Prostate gland (tissue), 2 donors: ENCODE measurements at regions not wholly inside any gene's neighbourhood (a gene's known extent, or its start where the extent isn't known, plus 50 kb on each side); places are given as distances from the start of the nearest gene placed in this dataset.
A peak's percentile ranks its signal among the peaks of the same experiment; 100 is the strongest.

ENCODE experiments used
- DNase-seq: peaks from one replicate; pipeline ENCODE4 v3.0.0-alpha.2; 2019; ENCODE audit warnings: low spot score
- H3K27ac ChIP-seq, 2 donors: fragments of 200-600 bp; sonication (generic); 2 replicates each; pipeline ENCODE4 v1.5.1; 2017 to 2019
- H3K27me3 ChIP-seq: fragments of 200-600 bp; sonication (generic); replicated peaks from 2 replicates; pipeline ENCODE4 v1.5.1; 2019; ENCODE audit not compliant: insufficient read depth
- H3K36me3 ChIP-seq, 2 donors: fragments of 200-600 bp; sonication (generic); 1 replicate in 1 of 2; 2 replicates in 1 of 2; pipeline versions ENCODE4 v1.5.1 to v1.8.1; 2017 to 2019
- H3K4me1 ChIP-seq: fragments of 200-600 bp; sonication (generic); replicated peaks from 2 replicates; pipeline ENCODE4 v1.5.1; 2019
- H3K4me3 ChIP-seq, 2 donors: fragments of 200-600 bp; sonication (generic); 2 replicates each; pipeline ENCODE4 v1.5.1; 2017 to 2019
- H3K9me3 ChIP-seq: fragments of 200-600 bp; sonication (generic); 2 replicates; pipeline ENCODE4 v1.5.1; 2017
- POLR2A ChIP-seq: fragments of 450-650 bp; IDR thresholded peaks from one replicate; pipeline ENCODE4 v1.6.1; 2016; ENCODE audit warnings: antibody characterized with exemption, mild to moderate bottlenecking
- POLR2AphosphoS5 ChIP-seq: sonication (generic); formaldehyde crosslinking; IDR thresholded peaks from one replicate; pipeline ENCODE4 v1.6.1; 2017; ENCODE audit warnings: antibody characterized with exemption
- WGBS: methylation state at CpG from one replicate; pipeline ENCODE4 v1.1.5; 2018; 5-methylcytosine and 5-hydroxymethylcytosine counted together
- intact Hi-C: fragments of 100-400 bp; cut with DNase I; formaldehyde crosslinking; loops from one replicate; pipeline ENCODE4 v1.14.2; 2022
- TF ChIP-seq, protein P1 (sequence below), 4 experiments: fragments of 200-600 bp in 2 of 4; fragments of 450-650 bp in 2 of 4; sonication (generic) in 2 of 4; IDR thresholded peaks; 1 replicate in 3 of 4; 2 replicates in 1 of 4; pipeline ENCODE4 v1.5.1; 2016 to 2019; ENCODE audit warnings: antibody characterized with exemption in 4 of 4, mild to moderate bottlenecking in 2 of 4, moderate library complexity in 2 of 4

DNA sequence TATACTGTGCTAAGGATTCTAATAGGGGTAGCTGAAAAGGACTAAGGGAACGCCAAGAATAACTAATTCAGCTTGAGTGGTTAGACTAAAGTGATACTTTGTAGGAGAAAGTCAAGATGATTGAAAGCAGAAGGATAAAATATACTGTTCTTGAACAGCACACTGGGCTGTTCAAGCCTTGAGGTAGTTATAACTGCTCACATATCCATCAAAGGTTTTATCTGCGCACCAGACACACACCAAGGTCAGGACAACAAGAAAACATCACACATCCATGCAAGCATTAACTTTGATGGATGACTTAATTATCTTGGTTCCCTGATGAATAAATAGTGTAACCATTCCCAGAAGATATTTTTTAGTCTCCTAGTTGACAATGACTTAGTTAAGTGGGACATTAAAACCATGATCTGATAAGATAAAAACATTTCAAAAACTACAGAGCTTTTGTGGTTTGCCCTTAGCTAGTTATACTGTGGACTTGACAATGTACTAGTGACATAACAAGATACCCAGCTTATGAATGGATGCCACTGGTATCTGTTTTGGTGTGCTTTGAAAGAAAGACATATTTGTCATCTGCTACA, 728.9 kb downstream of the JRKL start:
- H3K27ac ChIP-seq: no peak overlapping the region
- 56% methylated on average over 2 of the region's 2 CpGs for WGBS
- no peaks in the 10 kb centered on the region for H3K4me1 ChIP-seq

GRCh38 chr11:97123237-97123636, 733.4 kb downstream of the JRKL start:
- 11% methylated on average over 2 of the region's 2 CpGs for WGBS
- Histone ChIP-seq H3K27ac (no peak overlapping the region), H3K36me3 (no peaks in the 10 kb centered on the region), H3K9me3 (no peaks in the 10 kb centered on the region), H3K27me3 (no peaks in the 10 kb centered on the region), H3K4me1 (no peaks in the 10 kb centered on the region), H3K4me3 (no peak overlapping the region)
- intact Hi-C loops: no loop called here
- DNase-seq: no peak
- TF ChIP-seq, protein P1, sequence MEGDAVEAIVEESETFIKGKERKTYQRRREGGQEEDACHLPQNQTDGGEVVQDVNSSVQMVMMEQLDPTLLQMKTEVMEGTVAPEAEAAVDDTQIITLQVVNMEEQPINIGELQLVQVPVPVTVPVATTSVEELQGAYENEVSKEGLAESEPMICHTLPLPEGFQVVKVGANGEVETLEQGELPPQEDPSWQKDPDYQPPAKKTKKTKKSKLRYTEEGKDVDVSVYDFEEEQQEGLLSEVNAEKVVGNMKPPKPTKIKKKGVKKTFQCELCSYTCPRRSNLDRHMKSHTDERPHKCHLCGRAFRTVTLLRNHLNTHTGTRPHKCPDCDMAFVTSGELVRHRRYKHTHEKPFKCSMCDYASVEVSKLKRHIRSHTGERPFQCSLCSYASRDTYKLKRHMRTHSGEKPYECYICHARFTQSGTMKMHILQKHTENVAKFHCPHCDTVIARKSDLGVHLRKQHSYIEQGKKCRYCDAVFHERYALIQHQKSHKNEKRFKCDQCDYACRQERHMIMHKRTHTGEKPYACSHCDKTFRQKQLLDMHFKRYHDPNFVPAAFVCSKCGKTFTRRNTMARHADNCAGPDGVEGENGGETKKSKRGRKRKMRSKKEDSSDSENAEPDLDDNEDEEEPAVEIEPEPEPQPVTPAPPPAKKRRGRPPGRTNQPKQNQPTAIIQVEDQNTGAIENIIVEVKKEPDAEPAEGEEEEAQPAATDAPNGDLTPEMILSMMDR (IDR thresholded peaks at IDR 0.05): no peak
- TF ChIP-seq POLR2A: no peak

More for the DNA sequence above, 728.9 kb downstream of the JRKL start:
- no peaks in the 10 kb centered on the region for H3K27me3 ChIP-seq
- TF ChIP-seq POLR2A (no peak), POLR2AphosphoS5 (no peak)
- TF ChIP-seq, protein P1 (IDR thresholded peaks at IDR 0.05): no peak
- intact Hi-C loops: no loop called here
- H3K9me3 ChIP-seq: no peaks in the 10 kb centered on the region
- no peak overlapping the region for H3K4me3 ChIP-seq
- DNase-seq: no peak
- H3K36me3 ChIP-seq: no peaks in the 10 kb centered on the region

- 100% methylated on average over 1 of the region's 1 CpG for WGBS
- H3K36me3 ChIP-seq: no peaks in the 10 kb centered on the region
- H3K4me1 ChIP-seq: no peaks in the 10 kb centered on the region
- H3K27ac ChIP-seq: no peak overlapping the region
- H3K4me3 ChIP-seq: no peak overlapping the region
- DNase-seq: no peak
- TF ChIP-seq POLR2AphosphoS5 (no peak), POLR2A (no peak)
- TF ChIP-seq, protein P1 (IDR thresholded peaks at IDR 0.05): no peak
- no peaks in the 10 kb centered on the region for H3K27me3 ChIP-seq
- intact Hi-C loops: no loop called here
- no peaks in the 10 kb centered on the region for H3K9me3 ChIP-seq
These were observed 746.3 kb downstream of the JRKL start for GRCh38 chr11:97136067-97136466.

DNA sequence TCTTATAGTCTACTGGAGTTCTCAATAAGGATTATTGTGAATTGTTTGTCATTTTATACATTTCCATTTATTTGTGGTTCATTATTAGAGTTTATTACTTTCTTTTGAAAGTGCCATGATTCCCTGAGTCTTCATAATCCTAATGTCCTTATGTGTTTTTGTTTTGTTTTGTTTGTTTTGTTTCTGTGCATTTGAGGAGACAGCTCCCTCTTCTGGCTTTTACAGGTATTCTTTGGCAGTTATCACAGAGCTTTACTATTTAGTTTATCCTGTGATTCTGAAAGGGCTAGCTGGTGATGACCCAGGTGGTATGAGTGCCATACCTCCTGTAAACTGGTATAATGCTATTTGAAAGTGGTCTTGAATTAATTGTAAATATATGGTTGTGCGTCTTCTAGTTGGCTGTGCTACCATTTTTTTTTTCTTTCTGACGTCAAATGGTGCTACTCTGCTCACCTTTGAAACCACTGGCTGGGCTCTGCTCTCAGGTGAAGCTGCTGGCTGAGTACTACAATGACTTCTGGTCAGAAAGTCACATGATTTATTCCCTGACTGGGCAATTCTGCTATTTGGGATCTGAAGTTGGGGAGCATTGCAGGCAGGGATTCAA, 751.2 kb downstream of the JRKL start:
- intact Hi-C loops: no loop called here
- Histone ChIP-seq H3K27ac (no peak overlapping the region), H3K27me3 (no peaks in the 10 kb centered on the region), H3K9me3 (no peaks in the 10 kb centered on the region), H3K4me1 (no peaks in the 10 kb centered on the region), H3K4me3 (no peak overlapping the region), H3K36me3 (no peaks in the 10 kb centered on the region)
- TF ChIP-seq, protein P1 (IDR thresholded peaks at IDR 0.05): peak in 2 of 4 experiments; percentile 27 to 29
- TF ChIP-seq POLR2A: no peak
- DNase-seq: no peak
- 73% methylated on average over 2 of the region's 2 CpGs for WGBS

GRCh38 chr11:97143463-97143862, 753.6 kb downstream of the JRKL start:
- TF ChIP-seq POLR2A (no peak), POLR2AphosphoS5 (no peak)
- TF ChIP-seq, protein P1 (IDR thresholded peaks at IDR 0.05): no peak
- Histone ChIP-seq H3K36me3 (no peaks in the 10 kb centered on the region), H3K27me3 (no peaks in the 10 kb centered on the region), H3K4me1 (no peaks in the 10 kb centered on the region), H3K4me3 (no peak overlapping the region), H3K27ac (no peak overlapping the region), H3K9me3 (no peaks in the 10 kb centered on the region)
- intact Hi-C loops: no loop called here
- 85% methylated on average over 1 of the region's 1 CpG for WGBS
- no peak for DNase-seq
